DOHH2 (cell line): ENCODE measurements at regions not wholly inside any gene's neighbourhood (a gene's known extent, or its start where the extent isn't known, plus 50 kb on each side); places are given as distances from the start of the nearest gene placed in this dataset.

Experiments
- H3F3A ChIP-seq: fragments of 200-600 bp; sonication (generic), shearing (Covaris generic); 2 replicates; pipeline ENCODE4 v1.6.0; 2016; ENCODE audit warnings: antibody characterized with exemption, mild to moderate bottlenecking; ENCODE audit not compliant: control insufficient read depth, insufficient read depth
- H3K27ac ChIP-seq: fragments of 200-600 bp; sonication (generic); 2 replicates; pipeline ENCODE4 v1.5.1; 2014; ENCODE audit warnings: low read depth, mild to moderate bottlenecking, low read length, moderate library complexity
- H3K27me3 ChIP-seq: fragments of 200-600 bp; sonication (generic); 2 replicates; pipeline ENCODE4 v1.6.1; 2014; ENCODE audit warnings: mild to moderate bottlenecking, low read length, mixed read lengths; ENCODE audit not compliant: control insufficient read depth
- H3K36me3 ChIP-seq: fragments of 200-600 bp; sonication (generic); 2 replicates; pipeline ENCODE4 v1.6.1; 2014; ENCODE audit warnings: mild to moderate bottlenecking, low read length, moderate library complexity, mixed read lengths; ENCODE audit not compliant: control insufficient read depth
- H3K4me1 ChIP-seq: fragments of 200-600 bp; sonication (generic); 2 replicates; pipeline ENCODE4 v1.6.1; 2014; ENCODE audit warnings: mild to moderate bottlenecking, low read length, mixed read lengths; ENCODE audit not compliant: control insufficient read depth
- H3K4me2 ChIP-seq: fragments of 200-600 bp; sonication (generic); 2 replicates; pipeline ENCODE4 v1.6.0; 2014; ENCODE audit warnings: mild to moderate bottlenecking, low read length, moderate library complexity
- H3K4me3 ChIP-seq: fragments of 200-600 bp; sonication (generic); 2 replicates; pipeline ENCODE4 v1.5.1; 2014; ENCODE audit warnings: mild to moderate bottlenecking, low read length, mixed read lengths
- H3K79me2 ChIP-seq: fragments of 200-600 bp; sonication (generic); 2 replicates; pipeline ENCODE4 v1.6.1; 2014; ENCODE audit warnings: mild to moderate bottlenecking, low read length, mixed read lengths; ENCODE audit not compliant: control insufficient read depth
- H3K9me2 ChIP-seq: fragments of 200-600 bp; sonication (generic); replicated peaks from 2 replicates; pipeline ENCODE4 v1.6.1; 2014; ENCODE audit warnings: mild to moderate bottlenecking, low read length, mixed read lengths; ENCODE audit not compliant: control insufficient read depth
- H3K9me3 ChIP-seq: fragments of 200-600 bp; sonication (generic); 2 replicates; pipeline ENCODE4 v1.6.1; 2014; ENCODE audit warnings: antibody characterized with exemption, low read length, mixed read lengths; ENCODE audit not compliant: control insufficient read depth, insufficient read depth
- H4K20me1 ChIP-seq: fragments of 200-600 bp; sonication (generic); 2 replicates; pipeline ENCODE4 v1.6.0; 2014; ENCODE audit warnings: low read depth, mild to moderate bottlenecking, antibody characterized with exemption, low read length, moderate library complexity; ENCODE audit not compliant: control insufficient read depth, insufficient read depth
- CTCF ChIP-seq: fragments of 200-600 bp; sonication (generic); IDR thresholded peaks from one replicate; pipeline ENCODE4 v1.5.1; 2014; ENCODE audit warnings: antibody characterized with exemption, mild to moderate bottlenecking, low read depth, low read length; ENCODE audit not compliant: poor library complexity, severe bottlenecking
- EZH2phosphoT487 ChIP-seq: fragments of 200-600 bp; sonication (generic); IDR thresholded peaks from 2 replicates; pipeline ENCODE4 v1.6.1; 2017; ENCODE audit warnings: borderline replicate concordance, mild to moderate bottlenecking, antibody characterized with exemption, low read length, moderate library complexity, mixed read lengths

GRCh38 chr16:14360326-14361037 is 269.6 kb downstream of the PARN start:
- Histone ChIP-seq H3K27ac (no peak overlapping the region), H3K4me2 (no peak overlapping the region), H4K20me1 (no peaks in the 10 kb centered on the region), H3K36me3 (peaks cover 1% of the 10 kb centered on the region; the same call in 1 of the 2 replicates), H3F3A (peaks cover 7% of the 10 kb centered on the region), H3K9me2 (no peaks in the 10 kb centered on the region), H3K4me3 (no peak overlapping the region), H3K79me2 (no peaks in the 10 kb centered on the region), H3K9me3 (no peaks in the 10 kb centered on the region), H3K4me1 (peaks cover 48% of the 10 kb centered on the region), H3K27me3 (no peaks in the 10 kb centered on the region)
- no peak for TF ChIP-seq EZH2phosphoT487
- TF ChIP-seq CTCF = no peak

- H3K27ac ChIP-seq = no peak overlapping the region
- TF ChIP-seq CTCF (no peak), EZH2phosphoT487 (no peak)
- H3K4me2 ChIP-seq = no peak overlapping the region
These were observed 271.3 kb downstream of the PARN start for GRCh38 chr16:14358697-14359305.

GRCh38 chr16:14357328-14357727 is 272.7 kb downstream of the PARN start:
- H3K36me3 ChIP-seq = peaks cover 3% of the 10 kb centered on the region; the same call in 1 of the 2 replicates
- no peak overlapping the region for H3K4me2 ChIP-seq
- no peaks in the 10 kb centered on the region for H3K79me2 ChIP-seq
- H4K20me1 ChIP-seq = no peaks in the 10 kb centered on the region
- H3K27me3 ChIP-seq = no peaks in the 10 kb centered on the region
- no peak for TF ChIP-seq CTCF
- no peak for TF ChIP-seq EZH2phosphoT487
- peaks cover 26% of the 10 kb centered on the region for H3F3A ChIP-seq
- H3K9me3 ChIP-seq = no peaks in the 10 kb centered on the region
- no peak overlapping the region for H3K4me3 ChIP-seq
- H3K9me2 ChIP-seq = no peaks in the 10 kb centered on the region
- H3K27ac ChIP-seq = no peak overlapping the region
- H3K4me1 ChIP-seq = peaks cover 69% of the 10 kb centered on the region

More at GRCh38 chr16:14358697-14359305, 271.3 kb downstream of the PARN start:
- Histone ChIP-seq H3K36me3 (peaks cover 3% of the 10 kb centered on the region; the same call in 1 of the 2 replicates), H3K4me1 (peaks cover 60% of the 10 kb centered on the region), H3K9me3 (no peaks in the 10 kb centered on the region), H4K20me1 (no peaks in the 10 kb centered on the region), H3K79me2 (no peaks in the 10 kb centered on the region), H3K9me2 (no peaks in the 10 kb centered on the region), H3F3A (peaks cover 17% of the 10 kb centered on the region), H3K4me3 (no peak overlapping the region), H3K27me3 (no peaks in the 10 kb centered on the region)
